Islet precursor cell (in vitro differentiated cells): ENCODE measurements at regions not wholly inside any gene's neighbourhood (a gene's known extent, or its start where the extent isn't known, plus 50 kb on each side); places are given as distances from the start of the nearest gene placed in this dataset.

Experiments used
- DNase-seq: peaks from one replicate; pipeline ENCODE4 v3.0.0-alpha.2; 2018

GRCh38 chr4:120524237-120524636, 398.3 kb downstream of the PRDM5 start:
- no peak for DNase-seq

- DNase-seq, result peak; percentile 52
These were observed 401.8 kb downstream of the PRDM5 start for GRCh38 chr4:120520761-120521160.

GRCh38 chr4:120517966-120518365, 404.6 kb downstream of the PRDM5 start:
- peak; percentile 58 for DNase-seq

GRCh38 chr4:120509719-120510118, 412.8 kb downstream of the PRDM5 start:
- no peak for DNase-seq

DNA sequence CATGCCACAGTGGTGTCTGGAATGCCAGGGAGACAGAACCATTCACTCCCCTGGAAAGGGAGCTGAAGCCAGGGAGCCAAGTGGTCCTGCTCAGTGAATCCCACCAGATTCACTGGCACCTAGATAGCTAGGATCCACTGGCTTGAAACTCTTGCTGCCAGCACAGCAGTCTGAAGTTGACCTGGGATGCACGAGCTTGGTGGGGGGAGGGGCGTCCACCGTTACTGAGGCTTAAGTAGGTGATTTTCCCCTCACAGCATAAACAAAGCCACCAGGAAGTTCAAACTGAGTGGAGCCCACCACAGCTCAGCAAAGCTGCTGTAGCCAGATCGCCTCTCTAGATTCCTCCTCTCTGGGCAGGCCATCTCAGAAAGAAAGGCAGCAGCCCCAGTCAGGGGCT, 413.3 kb downstream of the PRDM5 start:
- DNase-seq, result no peak

- no peak for DNase-seq
These were observed 414.5 kb downstream of the PRDM5 start for GRCh38 chr4:120508036-120508435.

DNA sequence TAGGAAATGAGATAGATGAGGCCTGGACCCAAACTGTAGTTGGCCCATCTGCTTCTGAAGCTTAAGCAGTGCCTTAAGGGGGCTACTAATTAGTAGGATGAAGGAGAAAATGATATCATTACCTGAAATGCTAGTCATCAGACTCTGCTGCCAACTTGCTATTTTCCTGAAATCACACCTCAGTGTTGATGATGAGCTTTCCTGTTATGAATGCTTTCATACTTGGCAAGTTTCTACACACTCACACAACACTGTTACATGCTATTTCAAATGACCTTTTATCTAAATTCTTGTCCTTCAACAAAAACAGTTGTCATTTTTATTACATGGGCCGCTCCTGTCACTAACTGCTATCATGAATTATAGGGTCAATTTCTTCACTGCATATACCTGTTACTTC, 416.0 kb downstream of the PRDM5 start:
- no peak for DNase-seq

GRCh38 chr4:120498678-120499077, 423.8 kb downstream of the PRDM5 start:
- DNase-seq, result no peak

DNA sequence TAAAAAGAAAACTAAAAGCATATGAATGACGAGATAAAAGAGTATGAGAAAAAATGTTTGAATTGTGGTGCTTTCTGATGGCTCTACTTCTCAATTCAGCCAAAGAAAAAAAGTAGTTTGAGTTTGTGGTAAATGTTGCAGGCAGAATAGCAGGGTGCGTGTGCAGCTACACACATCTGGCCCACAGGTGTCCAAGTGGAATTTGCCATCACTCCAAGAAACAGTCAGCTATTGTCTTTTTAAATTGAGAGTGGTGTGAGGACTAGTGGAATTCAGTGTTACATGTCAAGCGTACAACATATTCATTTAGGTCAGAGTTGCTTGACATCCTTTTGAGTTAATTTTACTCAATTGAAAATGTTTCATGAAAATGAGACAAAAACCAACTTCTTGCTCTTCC, 424.8 kb upstream of the MAD2L1 start:
- DNase-seq, result no peak

- no peak for DNase-seq
These were observed 415.1 kb upstream of the MAD2L1 start for GRCh38 chr4:120481756-120482155.

GRCh38 chr4:120472447-120473131, 405.9 kb upstream of the MAD2L1 start:
- DNase-seq, result no peak

DNA sequence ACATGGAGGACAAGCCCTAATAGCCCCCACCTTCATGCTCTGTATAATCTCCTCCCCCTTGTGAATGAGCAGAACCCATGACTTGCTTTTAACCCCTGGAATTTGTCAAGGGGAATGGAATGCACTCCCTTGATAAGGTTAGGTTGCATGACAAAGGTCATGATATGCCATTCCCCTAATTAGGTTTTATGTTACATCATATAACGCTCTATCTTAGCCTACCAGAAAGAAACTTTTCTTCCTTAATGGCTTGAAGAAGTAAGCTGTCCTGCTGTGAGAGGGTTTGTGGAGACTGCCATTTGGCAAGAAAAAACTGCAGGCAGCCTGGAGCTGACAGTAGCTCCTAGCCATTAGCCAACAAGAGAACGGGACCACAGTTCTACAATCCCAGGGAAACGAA, 399.8 kb upstream of the MAD2L1 start:
- peak; percentile 58 for DNase-seq

- no peak for DNase-seq
These were observed 388.1 kb upstream of the MAD2L1 start for GRCh38 chr4:120454788-120455187.

DNA sequence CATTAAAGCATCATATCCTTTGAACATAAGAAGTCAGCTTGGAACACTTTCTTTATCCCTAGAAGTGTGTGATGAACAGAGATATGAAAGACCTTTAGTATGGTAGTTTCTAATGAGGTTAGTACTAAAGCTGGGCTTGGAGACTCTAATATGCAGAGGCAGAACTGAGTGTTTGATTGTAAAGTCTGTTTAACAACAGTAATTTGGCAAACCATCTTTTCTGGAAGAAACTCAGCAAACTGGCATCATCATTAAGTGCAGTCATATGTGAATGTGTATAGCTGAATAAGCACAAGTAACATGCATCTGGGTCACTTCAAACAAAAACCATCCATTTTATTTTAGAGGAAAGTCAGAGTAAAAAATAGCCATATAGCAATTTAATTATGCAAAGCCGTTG, 385.9 kb upstream of the MAD2L1 start:
- no peak for DNase-seq

GRCh38 chr4:120452001-120452400, 385.4 kb upstream of the MAD2L1 start:
- no peak for DNase-seq

DNA sequence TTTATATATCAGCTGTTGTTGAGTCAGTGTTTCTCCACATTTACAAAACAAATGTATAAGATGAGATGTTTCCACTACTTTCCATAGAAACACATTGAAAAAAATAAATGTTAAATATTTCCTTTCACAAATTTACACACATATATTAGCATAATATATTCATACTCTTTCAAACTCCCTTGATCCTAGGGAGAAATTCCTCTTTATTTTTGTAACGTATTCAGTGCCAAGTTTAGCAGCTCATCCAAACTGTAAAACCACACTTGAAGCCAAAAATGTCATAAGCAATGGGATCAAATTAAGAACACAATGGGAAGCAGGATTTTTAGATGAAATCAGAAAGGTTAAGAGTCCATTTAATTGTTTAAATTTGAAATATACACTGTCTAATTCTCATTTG, 381.1 kb upstream of the MAD2L1 start:
- DNase-seq, result no peak

DNA sequence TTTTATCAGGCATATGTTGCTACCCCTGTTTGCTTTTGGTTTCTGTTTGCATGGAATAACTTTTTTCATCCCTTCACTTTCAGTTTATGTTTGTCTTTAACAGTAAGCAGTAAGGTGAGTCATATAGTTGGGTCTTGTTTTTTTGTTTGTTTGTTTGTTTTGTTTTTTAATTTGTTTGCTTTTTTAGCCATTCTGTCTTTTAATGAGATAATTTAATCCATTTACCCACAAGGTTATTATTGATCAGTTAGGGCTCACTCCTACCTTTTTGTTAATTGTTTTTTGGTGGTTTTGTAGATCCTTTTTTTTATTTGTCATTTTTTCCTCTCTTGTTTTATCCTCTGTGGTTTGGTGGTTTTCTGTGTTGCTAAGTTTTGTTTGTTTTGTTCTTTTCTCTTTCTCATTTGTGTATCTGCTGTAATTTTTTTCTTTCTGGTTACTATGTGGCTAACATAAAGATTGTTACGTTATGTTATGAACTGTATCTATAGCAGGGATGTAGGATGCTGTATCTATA, 379.5 kb upstream of the MAD2L1 start:
- DNase-seq, result no peak

GRCh38 chr4:120445186-120445585, 378.5 kb upstream of the MAD2L1 start:
- no peak for DNase-seq

DNA sequence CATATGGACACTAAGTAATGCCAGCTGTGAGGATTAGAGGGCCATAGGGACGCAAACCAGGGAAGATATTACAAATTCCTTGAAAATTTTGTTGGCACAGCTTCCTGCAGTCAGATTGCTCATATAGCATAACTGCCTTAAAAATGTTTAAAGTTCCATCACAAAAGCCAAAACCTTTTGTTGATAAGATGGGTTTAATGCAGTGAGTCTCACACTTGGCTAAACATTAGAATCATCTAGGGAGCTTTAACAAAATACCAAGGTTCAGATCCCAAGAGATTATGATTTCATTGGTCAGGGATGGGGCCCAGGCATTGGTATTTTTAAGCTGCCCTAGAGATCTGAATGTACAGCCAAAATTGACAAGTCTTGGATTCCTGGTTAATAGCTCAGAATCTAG, 376.5 kb upstream of the MAD2L1 start:
- DNase-seq, result no peak

- DNase-seq, result no peak
These were observed 374.1 kb upstream of the MAD2L1 start for GRCh38 chr4:120440730-120441129.

- DNase-seq, result no peak
These were observed 368.5 kb upstream of the MAD2L1 start for GRCh38 chr4:120435179-120435578.

DNA sequence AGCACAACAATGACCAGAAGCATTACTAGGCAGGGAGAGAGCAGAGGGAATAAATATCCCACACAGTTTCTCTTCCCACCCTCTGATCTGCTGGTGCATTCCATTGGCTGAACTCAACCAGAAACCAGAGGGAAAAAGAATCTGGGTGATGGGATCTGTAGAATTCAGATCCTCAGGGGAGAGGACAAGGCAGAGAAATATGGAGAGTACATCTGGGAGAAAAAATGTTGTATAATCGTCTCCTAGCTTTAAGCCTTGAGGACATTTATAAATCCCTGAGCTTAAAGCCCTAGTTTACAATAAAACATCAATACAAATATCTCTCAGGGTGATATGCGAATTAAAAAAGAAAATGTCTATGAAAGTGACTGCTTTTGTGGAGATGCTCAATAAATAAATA, 368.1 kb upstream of the MAD2L1 start:
- DNase-seq, result no peak

DNA sequence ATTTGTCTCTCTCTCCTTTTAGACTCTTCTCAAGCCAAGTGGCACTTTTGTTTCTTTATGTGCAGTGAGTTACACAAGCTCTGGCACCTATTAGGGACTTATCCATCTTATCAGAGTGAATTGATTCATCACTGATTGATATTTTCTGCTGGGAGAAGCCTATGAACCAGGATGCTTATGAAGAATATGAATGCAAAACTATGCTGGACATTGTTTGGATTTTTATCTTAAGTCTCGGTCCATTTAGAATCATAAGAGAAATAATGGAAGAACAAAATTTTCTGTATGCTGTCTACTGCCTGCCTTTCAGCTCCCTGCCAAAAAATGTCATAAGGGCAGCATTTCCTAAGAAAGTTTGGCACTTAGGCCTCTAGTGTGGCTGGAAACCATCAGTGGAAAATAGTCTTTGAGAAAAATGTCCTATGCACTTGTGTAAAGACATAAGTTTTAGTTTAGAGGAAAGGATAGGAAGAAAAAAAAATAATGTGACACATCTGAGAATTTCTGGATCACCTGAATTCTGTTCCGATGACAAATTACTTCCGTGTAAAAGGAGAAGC, 365.7 kb upstream of the MAD2L1 start:
- no peak for DNase-seq

DNA sequence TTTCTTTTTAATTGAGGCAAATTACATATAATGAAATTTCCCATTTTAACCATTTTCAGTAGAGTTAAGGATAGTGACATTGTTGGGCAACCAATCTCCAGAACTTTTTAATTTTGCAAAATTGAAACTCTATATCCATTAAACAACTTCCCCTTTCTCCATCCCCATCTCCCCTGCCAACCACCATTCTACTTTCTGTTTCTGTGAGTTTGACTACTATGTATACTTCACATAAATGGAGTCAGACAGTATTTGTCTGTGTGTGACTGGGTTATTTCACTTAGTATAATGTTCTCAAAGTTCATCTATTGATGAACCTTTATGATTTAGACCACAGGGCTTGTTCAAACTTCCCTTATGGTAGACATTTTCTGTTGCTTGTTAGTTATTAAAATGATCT, 364.5 kb upstream of the MAD2L1 start:
- DNase-seq, result no peak

GRCh38 chr4:120418146-120418545, 351.5 kb upstream of the MAD2L1 start:
- DNase-seq, result no peak
